ENCODE measurements at regions not wholly inside any gene's neighbourhood (a gene's known extent, or its start where the extent isn't known, plus 50 kb on each side); places are given as distances from the start of the nearest gene placed in this dataset.

DNA sequence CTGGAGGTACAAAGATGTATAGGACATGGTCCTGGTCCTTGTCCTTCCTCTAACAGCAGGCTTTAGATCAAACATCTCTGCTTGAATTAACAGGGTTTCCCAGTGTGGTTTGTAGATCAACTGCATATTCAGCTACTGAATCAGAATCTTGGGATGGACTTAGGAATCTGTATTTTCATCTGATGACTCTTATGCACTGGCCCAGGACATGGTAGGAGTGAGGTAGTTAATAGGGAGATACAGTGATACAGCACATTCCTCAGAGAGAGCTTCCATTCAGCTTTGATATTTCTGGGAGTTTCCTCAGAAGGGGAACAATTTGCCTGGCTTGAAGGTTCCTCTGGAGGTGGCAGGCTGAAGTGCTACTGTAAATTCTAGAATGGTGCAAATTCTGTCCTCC lies 203.1 kb downstream of the LARP7 start:
- in situ Hi-C loops (cut with MboI): no loop called here
- H3K9me1 ChIP-seq (ENCODE audit: control insufficient read depth, insufficient read depth, low read length): no peaks in the 10 kb centered on the region
- BruUV-seq (replicated peaks): no TSS peak

More for the DNA sequence above, 203.1 kb downstream of the LARP7 start:
- Histone ChIP-seq H3K4me2 (ENCODE audit: insufficient read depth, low read length) (no peak overlapping the region), H3K27me3 (ENCODE audit: control insufficient read depth in 2 of 2, insufficient read depth in 2 of 2, low read length in 2 of 2) (no peaks in the 10 kb centered on the region), H2AFZ (ENCODE audit: low read depth, low read length) (no peak overlapping the region), H3K27ac (ENCODE audit: extremely low read depth, low read depth, low read length) (no peak overlapping the region), H3K4me3 (no peak overlapping the region), H3K4me1 (replicated peaks in 1 of 2; ENCODE audit: control insufficient read depth in 2 of 2, insufficient read depth in 2 of 2, low read length in 2 of 2) (no peaks in the 10 kb centered on the region), H3K9ac (ENCODE audit: insufficient read depth in 1 of 2, low read depth in 2 of 2, low read length in 2 of 2) (no peak overlapping the region), H3K9me3 (replicated peaks; ENCODE audit: control insufficient read depth, insufficient read depth, low read depth, low read length) (no peaks in the 10 kb centered on the region), H3K79me2 (ENCODE audit: control insufficient read depth, insufficient read depth, low read length) (no peaks in the 10 kb centered on the region), H4K20me1 (replicated peaks; ENCODE audit: control insufficient read depth, insufficient read depth, low read length) (no peaks in the 10 kb centered on the region), H3K36me3 (ENCODE audit: control insufficient read depth, insufficient read depth, low read length) (no peaks in the 10 kb centered on the region)
- TF ChIP-seq BRCA1 (IDR thresholded peaks at IDR 0.05) (no peak), BRCA1 (CRISPR knock-in tag; IDR thresholded peaks at IDR 0.05) (no peak), NR4A1 (CRISPR knock-in tag; IDR thresholded peaks at IDR 0.05) (no peak), NR4A1 (tag; IDR thresholded peaks at IDR 0.05) (no peak), ZNF551 (CRISPR knock-in tag; IDR thresholded peaks at IDR 0.05) (no peak), CBX2 (IDR thresholded peaks at IDR 0.05; ENCODE audit: insufficient read depth, low read length, poor library complexity, severe bottlenecking) (no peak), JUNB (CRISPR knock-in tag; conservative IDR thresholded peaks at IDR 0.05) (no peak)
- TF ChIP-seq, protein P1, sequence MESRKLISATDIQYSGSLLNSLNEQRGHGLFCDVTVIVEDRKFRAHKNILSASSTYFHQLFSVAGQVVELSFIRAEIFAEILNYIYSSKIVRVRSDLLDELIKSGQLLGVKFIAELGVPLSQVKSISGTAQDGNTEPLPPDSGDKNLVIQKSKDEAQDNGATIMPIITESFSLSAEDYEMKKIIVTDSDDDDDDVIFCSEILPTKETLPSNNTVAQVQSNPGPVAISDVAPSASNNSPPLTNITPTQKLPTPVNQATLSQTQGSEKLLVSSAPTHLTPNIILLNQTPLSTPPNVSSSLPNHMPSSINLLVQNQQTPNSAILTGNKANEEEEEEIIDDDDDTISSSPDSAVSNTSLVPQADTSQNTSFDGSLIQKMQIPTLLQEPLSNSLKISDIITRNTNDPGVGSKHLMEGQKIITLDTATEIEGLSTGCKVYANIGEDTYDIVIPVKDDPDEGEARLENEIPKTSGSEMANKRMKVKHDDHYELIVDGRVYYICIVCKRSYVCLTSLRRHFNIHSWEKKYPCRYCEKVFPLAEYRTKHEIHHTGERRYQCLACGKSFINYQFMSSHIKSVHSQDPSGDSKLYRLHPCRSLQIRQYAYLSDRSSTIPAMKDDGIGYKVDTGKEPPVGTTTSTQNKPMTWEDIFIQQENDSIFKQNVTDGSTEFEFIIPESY (CRISPR knock-in tag; IDR thresholded peaks at IDR 0.05): no peak
- TF ChIP-seq, protein P2, sequence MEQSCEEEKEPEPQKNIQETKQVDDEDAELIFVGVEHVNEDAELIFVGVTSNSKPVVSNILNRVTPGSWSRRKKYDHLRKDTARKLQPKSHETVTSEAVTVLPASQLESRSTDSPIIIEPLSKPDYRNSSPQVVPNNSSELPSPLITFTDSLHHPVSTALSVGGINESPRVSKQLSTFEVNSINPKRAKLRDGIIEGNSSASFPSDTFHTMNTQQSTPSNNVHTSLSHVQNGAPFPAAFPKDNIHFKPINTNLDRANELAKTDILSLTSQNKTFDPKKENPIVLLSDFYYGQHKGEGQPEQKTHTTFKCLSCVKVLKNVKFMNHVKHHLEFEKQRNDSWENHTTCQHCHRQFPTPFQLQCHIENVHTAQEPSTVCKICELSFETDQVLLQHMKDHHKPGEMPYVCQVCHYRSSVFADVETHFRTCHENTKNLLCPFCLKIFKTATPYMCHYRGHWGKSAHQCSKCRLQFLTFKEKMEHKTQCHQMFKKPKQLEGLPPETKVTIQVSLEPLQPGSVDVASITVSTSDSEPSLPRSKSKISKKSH (CRISPR knock-in tag; IDR thresholded peaks at IDR 0.05): no peak
- ChIA-PET CTCF (ENCODE audit: low intra/inter-chr PET ratio) (no interaction called here), POLR2A (no interaction called here)
- ATAC-seq (no peak), DNase-seq (ENCODE audit: extremely low read depth in 1 of 4, low spot score in 3 of 4) (no peak), FAIRE-seq (no peak)
- intact Hi-C loops (cut with micrococcal nuclease): no loop called here
